Calu3 (cell line): ENCODE measurements at regions not wholly inside any gene's neighbourhood (a gene's known extent, or its start where the extent isn't known, plus 50 kb on each side); places are given as distances from the start of the nearest gene placed in this dataset.

Source experiments
- BruUV-seq: library from RNA; stranded (reverse); fragments of 400-500 nt; replicated peaks from 2 replicates; lab custom pipeline; 2021; lab: Mats Ljungman, UMichigan
- CTCF ChIA-PET: fragments of 300-600 bp; sonication (Branson Sonifier 250); formaldehyde crosslinking; loops from one replicate; lab custom pipeline; 2022; ENCODE audit warnings: antibody characterized with exemption; lab: Charles Lee
- DNase-seq: peaks from one replicate; pipeline ENCODE4 v3.0.0; 2022
- H3K27ac Mint-ChIP-seq: one replicate; pipeline ENCODE4 v1.8.0; 2022; ENCODE audit warnings: mixed read lengths; ENCODE audit not compliant: unreplicated experiment
- H3K27me3 Mint-ChIP-seq: one replicate; pipeline ENCODE4 v1.8.0; 2022; ENCODE audit warnings: mixed read lengths; ENCODE audit not compliant: unreplicated experiment
- H3K36me3 Mint-ChIP-seq: one replicate; pipeline ENCODE4 v1.8.0; 2022; ENCODE audit warnings: mild to moderate bottlenecking, moderate library complexity, mixed read lengths; ENCODE audit not compliant: insufficient read depth, unreplicated experiment
- H3K4me1 Mint-ChIP-seq: one replicate; pipeline ENCODE4 v1.8.0; 2022; ENCODE audit warnings: mild to moderate bottlenecking, low read depth, mixed read lengths; ENCODE audit not compliant: unreplicated experiment
- H3K4me3 Mint-ChIP-seq: one replicate; pipeline ENCODE4 v1.8.0; 2022; ENCODE audit warnings: mild to moderate bottlenecking, low read depth, moderate library complexity, mixed read lengths; ENCODE audit not compliant: unreplicated experiment
- H3K9me3 Mint-ChIP-seq: one replicate; pipeline ENCODE4 v1.8.0; 2022; ENCODE audit warnings: low read depth, mixed read lengths; ENCODE audit not compliant: unreplicated experiment
- CTCF ChIP-seq: fragments of 200-600 bp; IDR thresholded peaks from one replicate; pipeline ENCODE4 v1.8.0; 2022; ENCODE audit warnings: antibody characterized with exemption; ENCODE audit not compliant: unreplicated experiment
- intact Hi-C: fragments of 100-400 bp; cut with micrococcal nuclease; formaldehyde crosslinking; loops from one replicate; pipeline ENCODE4 v1.10.0; 2022; ENCODE audit not compliant: unreplicated experiment

GRCh38 chr11:92850296-92850826 lies 119.1 kb upstream of the MTNR1B start:
- Mint-ChIP-seq H3K4me3 (no peak overlapping the region), H3K27me3 (no peaks in the 10 kb centered on the region), H3K27ac (no peak overlapping the region), H3K4me1 (no peaks in the 10 kb centered on the region), H3K36me3 (no peaks in the 10 kb centered on the region), H3K9me3 (no peaks in the 10 kb centered on the region)
- BruUV-seq = no TSS peak
- DNase-seq = no peak
- CTCF ChIA-PET = no interaction called here
- intact Hi-C loops = no loop called here
- TF ChIP-seq CTCF = no peak

GRCh38 chr11:92852229-92852628 lies 117.2 kb upstream of the MTNR1B start:
- Mint-ChIP-seq H3K36me3 (no peaks in the 10 kb centered on the region), H3K27me3 (no peaks in the 10 kb centered on the region), H3K4me3 (no peak overlapping the region), H3K4me1 (no peaks in the 10 kb centered on the region), H3K27ac (no peak overlapping the region), H3K9me3 (no peaks in the 10 kb centered on the region)
- CTCF ChIA-PET = no interaction called here
- no peak for DNase-seq
- no peak for TF ChIP-seq CTCF
- intact Hi-C loops = no loop called here
- no TSS peak for BruUV-seq

GRCh38 chr11:92852946-92853345 lies 116.5 kb upstream of the MTNR1B start:
- BruUV-seq = no TSS peak
- Mint-ChIP-seq H3K27ac (no peak overlapping the region), H3K27me3 (no peaks in the 10 kb centered on the region), H3K4me3 (no peak overlapping the region), H3K9me3 (no peaks in the 10 kb centered on the region), H3K36me3 (no peaks in the 10 kb centered on the region), H3K4me1 (no peaks in the 10 kb centered on the region)
- CTCF ChIA-PET = no interaction called here
- intact Hi-C loops = no loop called here
- no peak for TF ChIP-seq CTCF
- DNase-seq = no peak

- CTCF ChIA-PET = no interaction called here
- DNase-seq = no peak
- no peaks in the 10 kb centered on the region for H3K9me3 Mint-ChIP-seq
- H3K4me1 Mint-ChIP-seq = no peaks in the 10 kb centered on the region
- intact Hi-C loops = no loop called here
- no peaks in the 10 kb centered on the region for H3K27me3 Mint-ChIP-seq
- no peak overlapping the region for H3K4me3 Mint-ChIP-seq
- TF ChIP-seq CTCF = no peak
- no TSS peak for BruUV-seq
- H3K27ac Mint-ChIP-seq = no peak overlapping the region
- H3K36me3 Mint-ChIP-seq = no peaks in the 10 kb centered on the region
Observed at GRCh38 chr11:92854162-92854561, 115.3 kb upstream of the MTNR1B start.
